GM21390 (cell line): ENCODE measurements at regions not wholly inside any gene's neighbourhood (a gene's known extent, or its start where the extent isn't known, plus 50 kb on each side); places are given as distances from the start of the nearest gene placed in this dataset.

Source experiments
- ATAC-seq: cut with Tn5 transposase; IDR thresholded peaks from one replicate; pipeline ENCODE4 v1.9.1; 2021; ENCODE audit not compliant: unreplicated experiment

DNA sequence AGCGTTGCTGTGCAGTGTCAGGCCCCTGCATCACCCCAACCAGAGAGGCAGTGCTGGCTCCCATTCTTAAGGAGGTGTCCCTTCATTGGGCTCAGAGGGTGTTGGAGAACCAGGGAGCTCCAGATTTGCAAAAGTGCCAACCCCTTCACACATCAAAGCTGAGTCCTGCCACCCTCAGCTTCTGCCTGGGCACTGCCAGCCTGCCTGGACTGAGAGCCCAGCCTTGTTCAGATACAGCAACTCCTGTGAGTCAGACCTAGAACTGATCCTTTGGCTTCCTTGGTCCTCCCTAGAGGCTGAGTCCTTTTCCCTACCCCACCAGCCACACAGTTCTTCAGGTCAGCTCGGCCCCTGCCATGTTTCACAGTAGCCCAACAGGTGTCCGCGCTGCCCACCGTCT lies 424.9 kb upstream of the MYT1L start:
- no peak for ATAC-seq

- no peak for ATAC-seq
Measured at GRCh38 chr2:2754940-2755339, 423.9 kb upstream of the MYT1L start.

GRCh38 chr2:2751715-2752315 lies 420.7 kb upstream of the MYT1L start:
- ATAC-seq, result no peak

DNA sequence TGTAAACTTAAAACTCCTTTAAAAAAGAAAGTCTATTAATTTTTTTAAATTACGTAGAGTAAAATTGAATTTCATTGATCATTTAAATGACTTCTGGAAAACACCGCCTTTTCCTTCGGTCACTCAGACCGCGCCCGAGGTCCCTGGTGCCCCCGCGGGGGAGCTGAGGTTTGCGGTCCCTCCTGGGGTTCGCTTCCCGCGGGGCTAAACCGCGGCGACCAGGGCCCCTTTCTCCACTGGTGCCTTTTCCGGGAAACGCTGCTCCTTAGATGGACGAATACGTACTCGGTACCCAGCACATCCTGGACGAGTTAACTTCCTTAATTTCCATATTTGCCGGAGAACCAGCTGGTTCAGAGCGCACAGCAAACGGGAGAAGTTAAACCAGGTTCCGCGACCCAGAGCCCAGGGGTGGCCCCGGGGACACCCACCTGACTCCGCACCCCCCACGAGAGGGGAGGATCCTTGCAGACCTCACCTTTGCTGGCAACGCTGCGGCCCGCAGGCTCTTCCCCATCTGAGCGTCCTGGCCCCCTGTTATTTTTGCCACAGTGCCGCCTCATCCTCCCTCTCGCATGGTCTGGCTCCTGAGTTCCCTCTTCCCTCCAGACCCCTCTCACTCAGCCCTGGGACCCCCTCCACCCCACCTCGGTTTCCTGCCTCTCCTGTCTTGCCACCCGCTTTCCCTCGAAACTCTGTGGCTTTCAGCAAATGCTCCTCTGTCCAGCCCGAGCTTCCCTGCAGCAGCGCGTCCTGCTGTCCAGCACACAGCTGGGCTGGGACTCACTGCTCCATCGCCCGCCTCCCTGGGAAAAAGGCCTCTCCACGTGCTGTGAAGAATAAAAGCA lies 420.0 kb upstream of the MYT1L start:
- no peak for ATAC-seq

DNA sequence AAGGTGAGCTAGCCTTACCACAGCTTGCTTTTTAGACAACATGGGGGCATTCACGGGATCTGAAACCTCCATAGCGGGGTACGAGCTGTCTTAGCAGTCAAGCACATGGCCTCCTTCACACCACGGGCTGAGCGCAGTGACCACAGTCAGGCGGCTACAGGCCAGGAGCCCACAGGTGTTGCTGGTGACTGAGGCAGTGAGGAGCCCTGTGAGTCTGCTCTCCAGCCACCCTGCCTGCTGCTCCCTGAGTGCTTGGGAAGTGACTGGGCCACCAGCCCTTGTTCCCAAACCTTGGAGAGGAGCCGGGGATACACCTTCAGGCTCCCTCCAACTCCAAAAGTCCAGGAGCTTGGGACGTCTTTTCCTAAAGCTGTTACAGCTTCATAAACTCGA lies 418.1 kb upstream of the MYT1L start:
- ATAC-seq, result no peak

- ATAC-seq, result no peak
Measured at GRCh38 chr2:2748399-2749205, 417.5 kb upstream of the MYT1L start.

GRCh38 chr2:2747797-2748301 lies 416.8 kb upstream of the MYT1L start:
- no peak for ATAC-seq

- ATAC-seq, result no peak
Measured at GRCh38 chr2:2746731-2747130, 415.7 kb upstream of the MYT1L start.

DNA sequence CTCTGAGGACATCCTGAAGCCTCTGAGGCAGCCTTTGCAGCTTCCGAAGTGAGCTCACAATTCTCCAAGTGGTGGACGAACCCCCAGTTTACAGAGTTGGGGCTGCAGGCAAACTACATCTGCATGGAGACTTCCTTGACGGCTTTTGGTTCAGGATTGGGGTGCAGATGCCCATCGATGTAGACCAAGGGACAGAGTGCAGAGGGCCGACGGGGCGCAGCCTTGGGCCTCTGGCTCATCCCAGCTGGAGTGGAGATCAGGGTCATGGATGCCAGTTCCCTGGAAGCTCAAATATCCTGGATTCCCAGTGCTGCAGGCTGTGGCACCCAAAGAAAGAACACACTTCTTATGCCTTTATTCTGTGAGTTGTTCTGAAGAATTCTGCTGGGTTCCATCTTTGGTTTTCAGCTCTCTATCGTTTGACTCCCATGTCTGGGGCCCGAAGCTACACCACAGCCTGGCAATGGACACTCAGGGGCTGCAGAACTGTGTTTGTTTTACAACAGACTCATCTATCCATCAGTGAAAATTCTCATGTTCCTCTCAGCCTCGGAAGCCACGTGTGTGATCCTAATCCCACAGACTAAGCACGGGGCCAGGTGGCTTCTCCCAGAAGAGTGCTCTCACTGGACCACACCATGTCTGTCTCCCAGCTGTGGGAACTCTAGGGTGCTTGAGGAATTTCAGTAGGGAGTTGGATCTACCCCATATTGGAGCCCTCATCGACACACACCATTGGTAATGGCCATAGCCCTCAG lies 414.1 kb upstream of the MYT1L start:
- ATAC-seq, result no peak

- ATAC-seq, result no peak
Measured at GRCh38 chr2:2744107-2744506, 413.0 kb upstream of the MYT1L start.

GRCh38 chr2:2743164-2743571 lies 412.1 kb upstream of the MYT1L start:
- ATAC-seq, result no peak

DNA sequence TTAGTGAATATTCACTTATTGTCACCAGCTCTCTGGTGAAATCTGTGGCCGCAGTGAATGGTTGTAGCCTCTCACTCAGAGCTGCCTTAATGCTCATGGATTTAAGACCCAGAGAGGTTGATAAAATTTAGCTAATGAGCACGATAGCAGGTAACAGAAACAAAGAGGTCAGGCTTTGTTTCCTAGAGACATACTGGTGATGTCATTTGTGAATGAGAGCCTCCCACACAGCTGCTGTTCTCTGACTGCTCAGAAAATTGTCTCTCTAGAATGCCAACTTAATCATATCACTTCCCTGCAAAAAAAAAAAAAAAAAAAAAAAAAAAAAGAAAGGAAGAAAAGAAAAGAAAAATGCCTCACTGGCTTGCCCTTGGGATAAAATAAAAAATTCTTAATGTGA lies 411.7 kb upstream of the MYT1L start:
- no peak for ATAC-seq

DNA sequence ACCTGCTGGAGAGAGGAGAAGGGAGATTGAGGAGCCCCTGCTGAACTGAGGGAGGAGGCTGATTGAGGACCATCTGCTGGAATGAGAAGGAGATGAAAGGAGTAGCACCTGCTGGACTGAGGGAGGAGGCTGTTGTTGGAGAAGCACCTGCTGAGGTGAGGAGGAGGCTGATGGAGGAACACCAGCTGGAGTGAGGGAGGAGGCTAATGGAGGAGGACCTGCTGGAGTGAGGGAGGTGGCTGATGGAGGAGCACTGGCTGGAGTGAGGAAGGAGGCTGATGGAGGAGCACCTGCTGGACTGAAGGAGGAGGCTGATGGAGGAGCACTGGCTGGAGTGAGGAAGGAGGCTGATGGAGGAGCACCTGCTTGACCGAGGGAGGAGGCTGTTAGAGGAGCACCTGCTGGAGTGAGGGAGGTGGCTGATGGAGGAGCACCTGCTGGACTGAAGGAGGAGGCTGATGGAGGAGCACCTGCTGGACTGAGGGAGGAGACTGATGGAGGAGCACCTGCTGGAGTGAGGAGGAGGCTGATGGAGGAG lies 409.2 kb upstream of the MYT1L start:
- ATAC-seq, result no peak

DNA sequence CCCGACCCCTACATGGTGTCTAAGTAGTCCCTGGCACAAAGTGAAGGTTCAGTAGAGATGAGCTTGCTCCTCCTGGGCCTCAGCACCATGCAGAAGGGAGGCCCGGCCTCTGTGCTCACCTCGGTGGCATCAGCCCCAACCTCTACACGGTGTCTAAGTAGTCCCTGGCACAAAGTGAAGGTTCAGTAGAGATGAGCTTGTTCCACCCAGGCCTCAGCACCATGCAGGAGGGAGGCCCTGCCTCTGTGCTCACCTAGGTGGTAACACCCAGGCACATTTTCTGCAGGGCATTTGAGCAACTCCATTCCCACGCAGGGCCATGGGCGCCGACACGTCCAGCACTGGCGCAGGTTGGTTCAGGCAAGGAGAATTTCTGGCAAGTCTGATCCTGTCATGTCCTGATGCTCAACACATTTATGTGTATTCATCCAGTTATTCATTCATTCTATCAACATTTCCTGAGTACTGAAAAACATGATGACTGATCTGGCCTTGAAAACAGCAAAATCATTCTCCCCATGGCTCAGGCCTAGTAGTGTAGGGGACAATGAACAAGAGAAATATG lies 408.2 kb upstream of the MYT1L start:
- ATAC-seq, result no peak

DNA sequence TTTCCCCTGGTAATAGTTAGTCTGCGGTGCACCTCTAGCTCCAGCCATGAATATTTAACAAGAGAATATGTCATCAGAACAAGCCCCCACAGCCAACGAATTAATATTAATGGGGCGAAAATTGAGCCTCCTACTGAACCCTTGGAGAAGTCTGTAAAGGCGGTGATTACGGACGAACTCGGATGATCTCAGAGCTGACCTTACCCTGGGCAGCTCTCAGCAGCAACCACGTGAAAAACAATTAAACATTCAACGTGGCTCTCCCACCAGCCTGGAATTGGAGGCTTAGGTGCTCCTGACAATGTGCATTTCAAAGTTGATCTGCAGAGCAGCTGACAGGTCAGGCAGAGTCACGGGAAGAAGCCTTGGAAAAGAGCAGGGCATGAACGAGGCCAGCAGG lies 407.6 kb upstream of the MYT1L start:
- no peak for ATAC-seq

GRCh38 chr2:2738276-2738675 lies 407.2 kb upstream of the MYT1L start:
- ATAC-seq, result no peak

DNA sequence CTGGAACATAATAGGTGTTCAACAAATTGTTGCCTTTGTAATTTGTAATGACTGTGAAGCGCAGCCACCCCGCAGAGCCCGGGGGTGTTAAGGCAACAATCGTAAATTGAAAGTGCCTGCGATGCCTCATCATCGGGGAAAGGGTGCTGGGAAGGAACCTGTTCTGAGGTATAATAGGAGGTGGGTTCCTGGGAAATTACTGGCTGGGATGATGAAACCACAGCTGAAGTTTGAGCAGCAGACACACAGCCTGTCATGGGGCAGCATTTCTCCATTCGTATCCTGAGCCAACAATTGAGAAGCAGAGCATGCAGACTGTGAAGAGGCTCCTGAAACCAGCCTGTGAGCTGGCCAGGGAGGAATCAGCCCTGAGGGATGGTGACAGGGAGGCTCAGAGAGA lies 404.0 kb upstream of the MYT1L start:
- ATAC-seq, result no peak

GRCh38 chr2:2734308-2734707 lies 403.2 kb upstream of the MYT1L start:
- ATAC-seq, result no peak

GRCh38 chr2:2733818-2734217 lies 402.7 kb upstream of the MYT1L start:
- ATAC-seq, result no peak

GRCh38 chr2:2732331-2733119 lies 401.4 kb upstream of the MYT1L start:
- ATAC-seq, result no peak
